CD4-positive, alpha-beta T cell (primary cell): ENCODE measurements at regions not wholly inside any gene's neighbourhood (a gene's known extent, or its start where the extent isn't known, plus 50 kb on each side); places are given as distances from the start of the nearest gene placed in this dataset.

Experiments used
- ATAC-seq: fragments of 200-7000 bp; cut with Tn5 transposase; one replicate; pipeline ENCODE4 v1.10.0; 2022; ENCODE audit warnings: mild to moderate bottlenecking; ENCODE audit not compliant: poor library complexity
- CTCF ChIA-PET: fragments of 350-600 bp; sonication (Branson Sonifier 250); formaldehyde crosslinking; loops from one replicate; lab custom pipeline; 2021; ENCODE audit warnings: antibody characterized with exemption, inconsistent platforms; lab: Charles Lee
- POLR2A ChIA-PET: fragments of 350-600 bp; sonication (Branson Sonifier 250); formaldehyde crosslinking; loops from one replicate; lab custom pipeline; 2021; ENCODE audit warnings: antibody characterized with exemption, inconsistent platforms; lab: Charles Lee
- DNase-seq, 14 experiments: peaks; one replicate each; pipeline ENCODE4 v3.0.0-alpha.2; 2013 to 2020; ENCODE audit warnings: mixed read lengths in 2 of 14
- H3K27ac ChIP-seq, 2 donors: one replicate each; pipeline versions ENCODE4 v1.5.1 to v1.7.0; 2013; ENCODE audit warnings: low read length in 2 of 2, low read depth in 1 of 2, mild to moderate bottlenecking in 1 of 2
- H3K27me3 ChIP-seq, 2 experiments: 1 replicate in 1 of 2; 2 replicates in 1 of 2; pipeline versions ENCODE4 v1.6.1 to v1.7.0; 2013; ENCODE audit warnings: low read length in 2 of 2, control low read depth in 1 of 2, mild to moderate bottlenecking in 1 of 2, moderate library complexity in 1 of 2; ENCODE audit not compliant: insufficient read depth in 2 of 2, control insufficient read depth in 1 of 2
- H3K36me3 ChIP-seq: one replicate; pipeline ENCODE4 v1.6.1; 2013; ENCODE audit warnings: low read length, control low read depth; ENCODE audit not compliant: insufficient read depth
- H3K4me1 ChIP-seq: one replicate; pipeline ENCODE4 v1.6.1; 2013; ENCODE audit warnings: low read length, control low read depth; ENCODE audit not compliant: insufficient read depth
- H3K4me3 ChIP-seq: one replicate; pipeline ENCODE4 v1.5.1; 2013; ENCODE audit warnings: mild to moderate bottlenecking, low read length, moderate library complexity
- H3K9me3 ChIP-seq, 2 experiments: 1 replicate in 1 of 2; 2 replicates in 1 of 2; pipeline versions ENCODE4 v1.6.1 to v1.7.0; 2013; ENCODE audit warnings: low read length in 2 of 2, mild to moderate bottlenecking in 2 of 2, control low read depth in 1 of 2, moderate library complexity in 1 of 2; ENCODE audit not compliant: control insufficient read depth in 1 of 2, insufficient read depth in 1 of 2
- H3K27ac Mint-ChIP-seq: one replicate; pipeline ENCODE4 v1.8.0; 2020; ENCODE audit warnings: mixed read lengths
- H3K27me3 Mint-ChIP-seq: one replicate; pipeline ENCODE4 v1.8.0; 2021; ENCODE audit warnings: mixed read lengths
- H3K36me3 Mint-ChIP-seq: one replicate; pipeline ENCODE4 v1.8.0; 2021; ENCODE audit warnings: low read depth, mixed read lengths
- H3K4me1 Mint-ChIP-seq: one replicate; pipeline ENCODE4 v1.8.0; 2021; ENCODE audit warnings: low read depth, mixed read lengths
- H3K4me3 Mint-ChIP-seq: one replicate; pipeline ENCODE4 v1.8.0; 2020; ENCODE audit warnings: mild to moderate bottlenecking, mixed read lengths
- H3K9me3 Mint-ChIP-seq: one replicate; pipeline ENCODE4 v1.8.0; 2020; ENCODE audit warnings: mixed read lengths
- CTCF ChIP-seq: fragments of 200-600 bp; IDR thresholded peaks from one replicate; pipeline ENCODE4 v1.8.0; 2022; ENCODE audit warnings: antibody characterized with exemption, mild to moderate bottlenecking
- intact Hi-C, 2 experiments: fragments of 100-400 bp; cut with DNase I in 1 of 2; cut with micrococcal nuclease in 1 of 2; formaldehyde crosslinking; loops; one replicate each; pipeline versions ENCODE4 v1.15.1 to v1.9.0; 2023 to 2025; cut with DNase I, micrococcal nuclease

DNA sequence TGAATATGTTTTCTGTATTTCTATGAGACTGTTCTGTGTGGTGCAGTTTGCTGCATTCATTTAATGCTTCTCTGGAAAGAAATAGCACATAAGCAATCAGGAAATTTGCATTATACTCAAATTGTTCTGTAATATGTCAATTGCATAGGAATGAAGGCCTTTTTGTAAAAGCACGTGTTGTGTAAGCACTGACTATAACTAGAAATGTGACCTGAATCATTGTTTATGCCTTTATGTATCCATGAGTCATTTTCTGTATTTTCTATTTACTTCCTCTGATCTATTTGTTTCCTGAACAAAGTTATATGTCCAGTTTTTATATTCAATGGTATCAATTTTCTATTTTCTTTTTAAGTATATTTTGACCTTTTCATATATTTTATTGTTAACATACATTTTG lies 1455.3 kb downstream of the GRIK2 start:
- H3K27me3 ChIP-seq = no peaks in the 10 kb centered on the region
- intact Hi-C loops = no loop called here
- Mint-ChIP-seq H3K36me3 (no peaks in the 10 kb centered on the region), H3K4me3 (no peak overlapping the region), H3K27me3 (no peaks in the 10 kb centered on the region), H3K4me1 (no peaks in the 10 kb centered on the region), H3K9me3 (no peaks in the 10 kb centered on the region), H3K27ac (no peak overlapping the region)
- ChIA-PET CTCF (no interaction called here), POLR2A (no interaction called here)
- no peaks in the 10 kb centered on the region for H3K36me3 ChIP-seq
- H3K27ac ChIP-seq = no peak overlapping the region
- no peaks in the 10 kb centered on the region for H3K4me1 ChIP-seq
- DNase-seq (no peak), ATAC-seq (no peak)
- H3K9me3 ChIP-seq = no peaks in the 10 kb centered on the region
- no peak overlapping the region for H3K4me3 ChIP-seq
- no peak for TF ChIP-seq CTCF

- H3K27me3 ChIP-seq = no peaks in the 10 kb centered on the region
- no peaks in the 10 kb centered on the region for H3K27me3 Mint-ChIP-seq
- ATAC-seq (no peak), DNase-seq (no peak)
- intact Hi-C loops = no loop called here
- no peak overlapping the region for H3K27ac Mint-ChIP-seq
- H3K4me3 ChIP-seq = no peak overlapping the region
- no peak for TF ChIP-seq CTCF
- no peaks in the 10 kb centered on the region for H3K4me1 Mint-ChIP-seq
- no peaks in the 10 kb centered on the region for H3K36me3 Mint-ChIP-seq
- ChIA-PET POLR2A (no interaction called here), CTCF (no interaction called here)
- no peak overlapping the region for H3K27ac ChIP-seq
- no peaks in the 10 kb centered on the region for H3K36me3 ChIP-seq
- no peak overlapping the region for H3K4me3 Mint-ChIP-seq
- no peaks in the 10 kb centered on the region for H3K9me3 ChIP-seq
- no peaks in the 10 kb centered on the region for H3K4me1 ChIP-seq
- H3K9me3 Mint-ChIP-seq = no peaks in the 10 kb centered on the region
Observed at GRCh38 chr6:102848210-102848609, 1454.7 kb downstream of the GRIK2 start.

DNA sequence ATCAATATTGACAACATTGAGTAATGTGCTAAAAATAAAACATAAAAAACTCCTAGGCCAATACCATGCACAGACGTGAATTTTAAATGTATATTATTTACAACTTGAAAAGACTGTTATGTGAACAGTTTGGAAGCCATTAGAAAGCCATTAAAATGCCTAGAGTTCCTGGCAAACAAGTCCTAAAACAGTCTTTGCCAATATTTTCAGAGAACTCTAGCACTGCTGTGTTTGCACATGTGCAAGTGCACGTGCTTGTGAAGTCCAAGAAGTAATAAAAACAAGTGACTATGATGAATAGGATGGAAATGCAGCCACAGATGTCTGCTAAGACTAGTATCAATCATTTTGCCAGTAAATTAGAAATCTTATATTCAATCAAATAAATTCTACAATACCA lies 1447.6 kb downstream of the GRIK2 start:
- Mint-ChIP-seq H3K9me3 (no peaks in the 10 kb centered on the region), H3K27ac (no peak overlapping the region), H3K4me1 (no peaks in the 10 kb centered on the region), H3K36me3 (no peaks in the 10 kb centered on the region), H3K27me3 (no peaks in the 10 kb centered on the region), H3K4me3 (no peak overlapping the region)
- CTCF ChIA-PET = no interaction called here
- no peak for TF ChIP-seq CTCF
- H3K9me3 ChIP-seq = no peaks in the 10 kb centered on the region
- no peaks in the 10 kb centered on the region for H3K4me1 ChIP-seq
- no peak overlapping the region for H3K4me3 ChIP-seq
- no peak for DNase-seq
- no peak for ATAC-seq
- H3K27ac ChIP-seq = no peak overlapping the region
- no peaks in the 10 kb centered on the region for H3K36me3 ChIP-seq
- intact Hi-C loops = no loop called here
- H3K27me3 ChIP-seq = no peaks in the 10 kb centered on the region
- POLR2A ChIA-PET = no interaction called here
